GM23248 (cell line): ENCODE measurements at regions not wholly inside any gene's neighbourhood (a gene's known extent, or its start where the extent isn't known, plus 50 kb on each side); places are given as distances from the start of the nearest gene placed in this dataset.
"Not testable (repeated sequence)": the region's sequence is repeated elsewhere in the genome, so short reads cannot be mapped to it uniquely, and the experiment has no call there.

Source experiments
- DNase-seq: peaks from one replicate; pipeline ENCODE4 v3.0.0-alpha.2; 2015
- H2AFZ ChIP-seq: fragments of 200-600 bp; sonication (generic); 2 replicates; pipeline ENCODE4 v1.6.1; 2016; ENCODE audit warnings: antibody characterized with exemption
- H3F3A ChIP-seq: fragments of 200-600 bp; sonication (generic); 2 replicates; pipeline ENCODE4 v1.6.1; 2016; ENCODE audit warnings: mild to moderate bottlenecking, antibody characterized with exemption, mixed run types; ENCODE audit not compliant: insufficient read depth
- H3K27ac ChIP-seq: fragments of 200-600 bp; sonication (generic); 2 replicates; pipeline ENCODE4 v1.5.1; 2016; ENCODE audit warnings: mild to moderate bottlenecking
- H3K27me3 ChIP-seq: fragments of 200-600 bp; sonication (generic); replicated peaks from 2 replicates; pipeline ENCODE4 v1.6.1; 2016; ENCODE audit warnings: mild to moderate bottlenecking; ENCODE audit not compliant: insufficient read depth
- H3K36me3 ChIP-seq: fragments of 200-600 bp; sonication (generic); 2 replicates; pipeline ENCODE4 v1.6.1; 2016; ENCODE audit warnings: low read depth, mild to moderate bottlenecking
- H3K4me1 ChIP-seq: fragments of 200-600 bp; sonication (generic); 2 replicates; pipeline ENCODE4 v1.6.1; 2016; ENCODE audit warnings: mild to moderate bottlenecking; ENCODE audit not compliant: insufficient read depth
- H3K4me2 ChIP-seq: fragments of 200-600 bp; sonication (generic); one replicate; pipeline ENCODE4 v1.6.1; 2016; ENCODE audit warnings: mild to moderate bottlenecking; ENCODE audit not compliant: unreplicated experiment
- H3K4me3 ChIP-seq: fragments of 200-600 bp; sonication (generic); 2 replicates; pipeline ENCODE4 v1.5.1; 2016; ENCODE audit warnings: mild to moderate bottlenecking
- H3K79me2 ChIP-seq: fragments of 200-600 bp; sonication (generic); 2 replicates; pipeline ENCODE4 v1.6.1; 2016; ENCODE audit warnings: mild to moderate bottlenecking; ENCODE audit not compliant: insufficient read depth
- H3K9ac ChIP-seq: fragments of 200-600 bp; sonication (generic); 2 replicates; pipeline ENCODE4 v1.6.1; 2016; ENCODE audit warnings: mild to moderate bottlenecking
- H3K9me2 ChIP-seq: fragments of 200-600 bp; sonication (generic); 2 replicates; pipeline ENCODE4 v1.6.1; 2016; ENCODE audit warnings: mixed run types, mild to moderate bottlenecking, moderate library complexity; ENCODE audit not compliant: insufficient read depth
- H3K9me3 ChIP-seq: fragments of 200-600 bp; sonication (generic); one replicate; pipeline ENCODE4 v1.6.1; 2017; ENCODE audit warnings: low read depth
- H4K20me1 ChIP-seq: fragments of 200-600 bp; sonication (generic); 2 replicates; pipeline ENCODE4 v1.6.0; 2016; ENCODE audit not compliant: insufficient read depth
- EZH2 ChIP-seq: fragments of 200-600 bp; sonication (generic); IDR thresholded peaks from 2 replicates; pipeline ENCODE4 v1.6.1; 2018; ENCODE audit warnings: antibody characterized with exemption, mild to moderate bottlenecking; ENCODE audit not compliant: insufficient read depth, poor library complexity, severe bottlenecking
- EZH2phosphoT487 ChIP-seq: fragments of 200-600 bp; sonication (generic); IDR thresholded peaks from 2 replicates; pipeline ENCODE4 v1.6.1; 2018; ENCODE audit warnings: antibody characterized with exemption, moderate library complexity, mild to moderate bottlenecking, low read depth; ENCODE audit not compliant: insufficient read depth
- WGBS, 2 experiments: methylation state at CpG; one replicate each; pipeline ENCODE4 v1.1.6; 2015 to 2017; ENCODE audit warnings: low lambda C conversion rate in 2 of 2, low coverage in 1 of 2; ENCODE audit errors: missing lambda C conversion rate in 2 of 2; 5-methylcytosine and 5-hydroxymethylcytosine counted together
- in situ Hi-C: fragments of 300-500 bp; cut with MboI; formaldehyde crosslinking; loops from 2 replicates; pipeline ENCODE4 v1.15.0; 2020

DNA sequence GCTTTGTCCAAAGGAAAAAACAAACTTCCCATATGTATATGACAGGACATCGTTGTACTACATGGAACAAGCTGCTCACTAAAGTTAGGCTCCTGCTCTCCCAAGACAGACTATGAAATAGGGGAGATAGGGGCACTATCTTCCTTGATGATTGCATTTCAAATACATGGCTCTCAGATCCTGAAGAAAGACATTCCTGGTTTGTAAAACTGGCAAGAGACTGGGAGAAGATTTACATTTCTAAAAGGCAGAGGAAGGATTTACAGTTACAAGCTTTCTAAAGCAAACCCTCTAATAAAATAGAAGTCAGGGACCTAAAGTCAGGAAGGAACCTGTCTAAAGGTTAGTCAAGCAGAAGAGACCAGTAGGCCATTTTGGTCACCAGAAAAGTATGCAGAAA, 103.7 kb downstream of the SLC17A6 start:
- no peaks in the 10 kb centered on the region for H3K27me3 ChIP-seq
- no peak overlapping the region for H3K4me2 ChIP-seq
- TF ChIP-seq EZH2phosphoT487 (no peak), EZH2 (no peak)
- H3K9me3 ChIP-seq, result no peaks in the 10 kb centered on the region
- in situ Hi-C loops, result no loop called here
- H3K27ac ChIP-seq, result no peak overlapping the region
- DNase-seq, result no peak
- H3K79me2 ChIP-seq, result no peaks in the 10 kb centered on the region
- H3F3A ChIP-seq, result no peaks in the 10 kb centered on the region
- H3K4me1 ChIP-seq, result no peaks in the 10 kb centered on the region
- no peak overlapping the region for H3K4me3 ChIP-seq
- no peaks in the 10 kb centered on the region for H4K20me1 ChIP-seq
- H2AFZ ChIP-seq, result no peak overlapping the region
- 0 out of 2 replicates have a peak, but pooled peaks cover 6% of the 10 kb centered on the region for H3K9me2 ChIP-seq
- no peak overlapping the region for H3K9ac ChIP-seq
- 47 to 63% methylated on average over 1 of the region's 1 CpG for WGBS, 2 experiments
- H3K36me3 ChIP-seq, result no peaks in the 10 kb centered on the region

- H3K9ac ChIP-seq, H3K4me2 ChIP-seq, H3K79me2 ChIP-seq, H3K36me3 ChIP-seq, H2AFZ ChIP-seq, DNase-seq, H3K4me3 ChIP-seq, H4K20me1 ChIP-seq, H3K27ac ChIP-seq, H3K9me2 ChIP-seq, in situ Hi-C loops, H3K27me3 ChIP-seq, H3F3A ChIP-seq, H3K9me3 ChIP-seq: not testable (repeated sequence)
- 0 out of 2 replicates have a peak, but pooled peaks cover 18% of the 10 kb centered on the region for H3K4me1 ChIP-seq
- 94% methylated on average over 7 of the region's 7 CpGs for whole genome bisulfite sequencing, 2 experiments
Measured at GRCh38 chr11:22435582-22435981, 97.4 kb downstream of the SLC17A6 start.

GRCh38 chr11:22433517-22433916, 95.3 kb downstream of the SLC17A6 start:
- in situ Hi-C loops, result no loop called here
- no peaks in the 10 kb centered on the region for H3K79me2 ChIP-seq
- peak overlapping the region; percentile 33; the same call in 1 of the 2 replicates for H3K27ac ChIP-seq
- no peaks in the 10 kb centered on the region for H3K36me3 ChIP-seq
- H3K4me1 ChIP-seq, result peaks cover 23% of the 10 kb centered on the region; the same call in 1 of the 2 replicates
- H4K20me1 ChIP-seq, result no peaks in the 10 kb centered on the region
- H2AFZ ChIP-seq, result peak overlapping the region; percentile 91; the same call in 1 of the 2 replicates
- no peaks in the 10 kb centered on the region for H3K9me2 ChIP-seq
- peak overlapping the region; percentile 70; the same call in 1 of the 2 replicates for H3K9ac ChIP-seq
- H3K9me3 ChIP-seq, result no peaks in the 10 kb centered on the region
- DNase-seq, result no peak
- WGBS, 2 experiments, result 92% methylated on average over 5 of the region's 5 CpGs
- H3K27me3 ChIP-seq, result no peaks in the 10 kb centered on the region
- no peak overlapping the region for H3K4me3 ChIP-seq
- no peak for TF ChIP-seq EZH2
- TF ChIP-seq EZH2phosphoT487, result no peak
- peaks cover 8% of the 10 kb centered on the region; the same call in 1 of the 2 replicates for H3F3A ChIP-seq
- peak overlapping the region; percentile 78 for H3K4me2 ChIP-seq

- Histone ChIP-seq H3K27me3 (no peaks in the 10 kb centered on the region), H3F3A (peaks cover 8% of the 10 kb centered on the region; the same call in 1 of the 2 replicates), H3K79me2 (no peaks in the 10 kb centered on the region), H4K20me1 (no peaks in the 10 kb centered on the region), H3K27ac (peak overlapping the region; percentile 33), H3K4me2 (peak overlapping the region; percentile 78), H3K4me3 (peak overlapping the region; percentile 61), H3K9me3 (no peaks in the 10 kb centered on the region), H2AFZ (peak overlapping the region; percentile 91), H3K9ac (peak overlapping the region; percentile 70), H3K4me1 (peaks cover 23% of the 10 kb centered on the region; the same call in 1 of the 2 replicates), H3K36me3 (no peaks in the 10 kb centered on the region), H3K9me2 (no peaks in the 10 kb centered on the region)
- in situ Hi-C loops, result no loop called here
- DNase-seq, result peak; percentile 47
- TF ChIP-seq EZH2phosphoT487 (no peak), EZH2 (no peak)
- 5 to 9% methylated on average over 5 of the region's 5 CpGs for WGBS, 2 experiments
Measured at GRCh38 chr11:22433094-22433455, 94.9 kb downstream of the SLC17A6 start.
